ENCODE measurements at regions not wholly inside any gene's neighbourhood (a gene's known extent, or its start where the extent isn't known, plus 50 kb on each side); places are given as distances from the start of the nearest gene placed in this dataset.

DNA sequence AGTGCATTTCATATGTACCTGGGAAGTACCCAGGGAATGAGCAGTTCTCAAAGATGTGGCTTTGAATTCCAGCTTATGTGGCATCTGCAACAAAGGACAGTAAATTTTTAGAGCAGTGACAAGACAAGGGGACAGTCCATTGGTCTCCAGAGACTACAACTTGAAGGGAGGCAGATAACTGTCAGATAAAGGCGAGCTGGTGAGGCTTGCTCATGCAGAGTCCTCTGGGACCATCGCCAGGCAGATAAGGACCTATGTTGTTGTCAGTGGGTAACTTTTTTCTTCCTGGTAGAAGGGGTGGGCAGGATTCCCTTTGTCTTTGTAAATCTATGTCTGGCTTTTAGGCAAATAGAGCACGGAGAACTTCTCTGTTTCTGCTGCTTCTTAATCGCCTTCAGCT is 120.2 kb downstream of the ICE1 start:
- Histone ChIP-seq H3K9me3 (no peaks in the 10 kb centered on the region), H3K27ac (no peak overlapping the region), H3K4me1 (no peaks in the 10 kb centered on the region), H3K36me3 (no peaks in the 10 kb centered on the region), H3K4me3 (no peak overlapping the region), H3K27me3 (no peaks in the 10 kb centered on the region)
- no peak for DNase-seq (ENCODE audit: low spot score in 2 of 2)
- TF ChIP-seq, protein P1, sequence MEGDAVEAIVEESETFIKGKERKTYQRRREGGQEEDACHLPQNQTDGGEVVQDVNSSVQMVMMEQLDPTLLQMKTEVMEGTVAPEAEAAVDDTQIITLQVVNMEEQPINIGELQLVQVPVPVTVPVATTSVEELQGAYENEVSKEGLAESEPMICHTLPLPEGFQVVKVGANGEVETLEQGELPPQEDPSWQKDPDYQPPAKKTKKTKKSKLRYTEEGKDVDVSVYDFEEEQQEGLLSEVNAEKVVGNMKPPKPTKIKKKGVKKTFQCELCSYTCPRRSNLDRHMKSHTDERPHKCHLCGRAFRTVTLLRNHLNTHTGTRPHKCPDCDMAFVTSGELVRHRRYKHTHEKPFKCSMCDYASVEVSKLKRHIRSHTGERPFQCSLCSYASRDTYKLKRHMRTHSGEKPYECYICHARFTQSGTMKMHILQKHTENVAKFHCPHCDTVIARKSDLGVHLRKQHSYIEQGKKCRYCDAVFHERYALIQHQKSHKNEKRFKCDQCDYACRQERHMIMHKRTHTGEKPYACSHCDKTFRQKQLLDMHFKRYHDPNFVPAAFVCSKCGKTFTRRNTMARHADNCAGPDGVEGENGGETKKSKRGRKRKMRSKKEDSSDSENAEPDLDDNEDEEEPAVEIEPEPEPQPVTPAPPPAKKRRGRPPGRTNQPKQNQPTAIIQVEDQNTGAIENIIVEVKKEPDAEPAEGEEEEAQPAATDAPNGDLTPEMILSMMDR (IDR thresholded peaks at IDR 0.05) = no peak
- TF ChIP-seq EP300 (IDR thresholded peaks at IDR 0.05) = no peak
- TF ChIP-seq POLR2A (IDR thresholded peaks at IDR 0.05) = no peak
- WGBS, 2 donors = 83 to 90% methylated on average over 4 of the region's 4 CpGs

DNA sequence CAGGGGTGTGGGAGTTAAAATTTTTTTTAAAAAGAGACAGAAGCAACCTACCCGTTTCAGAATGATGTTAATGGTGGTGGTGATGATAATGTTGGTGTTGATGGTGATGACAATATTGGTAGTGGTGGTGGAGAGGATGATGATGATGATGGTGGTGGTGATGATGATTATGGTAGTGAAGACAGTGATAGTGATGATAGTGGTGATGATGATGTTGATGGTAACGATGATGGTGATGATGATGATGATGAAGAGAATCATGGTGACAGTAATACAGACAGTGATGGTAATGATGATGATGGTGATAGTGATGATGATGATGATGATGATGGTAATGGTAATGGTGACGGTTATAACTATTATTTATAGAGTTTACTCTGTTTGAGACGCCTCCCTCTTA is 117.6 kb downstream of the ICE1 start:
- Histone ChIP-seq H3K4me1 (no peaks in the 10 kb centered on the region), H3K9me3 (no peaks in the 10 kb centered on the region), H3K27me3 (no peaks in the 10 kb centered on the region), H3K4me3 (no peak overlapping the region), H3K27ac (no peak overlapping the region), H3K36me3 (no peaks in the 10 kb centered on the region)
- WGBS, 2 donors = 65 to 66% methylated on average over 4 of the region's 4 CpGs
- TF ChIP-seq, protein P1 (IDR thresholded peaks at IDR 0.05) = no peak
- TF ChIP-seq EP300 (IDR thresholded peaks at IDR 0.05) (no peak), POLR2A (IDR thresholded peaks at IDR 0.05) (no peak)
- DNase-seq (ENCODE audit: low spot score in 2 of 2) = no peak
